Midbrain (tissue), 1 donor: ENCODE measurements at regions not wholly inside any gene's neighbourhood (a gene's known extent, or its start where the extent isn't known, plus 50 kb on each side); places are given as distances from the start of the nearest gene placed in this dataset.

Experiments used
- DNase-seq: peaks from one replicate; lab custom pipeline; 2025; lab: John Stamatoyannopoulos, UW

- peak; percentile 15 for DNase-seq
These were observed 781.7 kb downstream of the SQOR start for GRCh38 chr15:46416544-46416943.

- DNase-seq = no peak
These were observed 786.2 kb downstream of the SQOR start for GRCh38 chr15:46420990-46421389.

- no peak for DNase-seq
These were observed 806.6 kb downstream of the SQOR start for GRCh38 chr15:46441294-46442062.

- DNase-seq = no peak
These were observed 807.4 kb downstream of the SQOR start for GRCh38 chr15:46442184-46442583.

GRCh38 chr15:46442901-46443590 lies 808.2 kb downstream of the SQOR start:
- no peak for DNase-seq

GRCh38 chr15:46450112-46450809 lies 815.4 kb downstream of the SQOR start:
- DNase-seq = no peak

GRCh38 chr15:46450810-46451182 lies 816.0 kb downstream of the SQOR start:
- no peak for DNase-seq

GRCh38 chr15:46452297-46452820 lies 817.5 kb downstream of the SQOR start:
- DNase-seq = no peak

- no peak for DNase-seq
These were observed 821.6 kb downstream of the SQOR start for GRCh38 chr15:46456456-46456855.

GRCh38 chr15:46460431-46461094 lies 825.7 kb downstream of the SQOR start:
- DNase-seq = no peak

- no peak for DNase-seq
These were observed 826.6 kb downstream of the SQOR start for GRCh38 chr15:46461416-46461815.

GRCh38 chr15:46467041-46467440 lies 832.2 kb downstream of the SQOR start:
- no peak for DNase-seq

- DNase-seq = no peak
These were observed 836.3 kb downstream of the SQOR start for GRCh38 chr15:46471096-46471495.

- no peak for DNase-seq
These were observed 854.4 kb downstream of the SQOR start for GRCh38 chr15:46489276-46489675.

- no peak for DNase-seq
These were observed 861.8 kb downstream of the SQOR start for GRCh38 chr15:46496491-46497115.

- no peak for DNase-seq
These were observed 867.8 kb downstream of the SQOR start for GRCh38 chr15:46502667-46503066.

GRCh38 chr15:46518381-46518780 lies 883.6 kb downstream of the SQOR start:
- no peak for DNase-seq

GRCh38 chr15:46523701-46524100 lies 888.9 kb downstream of the SQOR start:
- no peak for DNase-seq

- no peak for DNase-seq
These were observed 891.3 kb downstream of the SQOR start for GRCh38 chr15:46525984-46526725.

GRCh38 chr15:46526726-46527110 lies 891.9 kb downstream of the SQOR start:
- no peak for DNase-seq

- DNase-seq = no peak
These were observed 908.8 kb downstream of the SQOR start for GRCh38 chr15:46543626-46544025.
